ENCODE measurements at regions not wholly inside any gene's neighbourhood (a gene's known extent, or its start where the extent isn't known, plus 50 kb on each side); places are given as distances from the start of the nearest gene placed in this dataset.

- Histone ChIP-seq H3K9ac (replicated peaks in 1 of 4; ENCODE audit: extremely low read depth in 1 of 4, low read depth in 3 of 4, low read length in 3 of 4) (no peak overlapping the region), H3K79me2 (ENCODE audit: control insufficient read depth in 1 of 2, insufficient read depth in 2 of 2, low read length in 2 of 2) (no peaks in the 10 kb centered on the region), H3K4ac (replicated peaks; ENCODE audit: insufficient read length, low read depth, low read length) (no peak overlapping the region), H3K23me2 (ENCODE audit: low read depth, low read length) (no peaks in the 10 kb centered on the region), H3K4me2 (ENCODE audit: insufficient read depth in 1 of 2, low read depth in 2 of 2, low read length in 2 of 2) (no peak overlapping the region), H2BK12ac (ENCODE audit: low read depth, low read length) (no peak overlapping the region), H3K79me1 (ENCODE audit: low read depth, low read length) (no peaks in the 10 kb centered on the region), H3K27me3 (replicated peaks in 1 of 4; ENCODE audit: control insufficient read depth in 3 of 4, extremely low read depth in 1 of 4, insufficient read depth in 3 of 4, low read length in 3 of 4) (no peaks in the 10 kb centered on the region), H3K27ac (ENCODE audit: low read depth, low read length) (no peak overlapping the region), H3K4me3 (ENCODE audit: extremely low read depth in 1 of 4, insufficient read depth in 2 of 4, low read depth in 3 of 4, low read length in 4 of 4) (no peak overlapping the region), H3K36me3 (ENCODE audit: control insufficient read depth in 2 of 4, insufficient read depth in 4 of 4, low read length in 3 of 4) (no peaks in the 10 kb centered on the region), H2AFZ (ENCODE audit: low read length) (no peak overlapping the region), H3K23ac (ENCODE audit: insufficient read length) (no peak overlapping the region), H2BK5ac (ENCODE audit: low read depth, low read length) (no peak overlapping the region), H3K9me3 (ENCODE audit: insufficient read depth in 2 of 2, low read depth in 1 of 2, low read length in 1 of 2) (no peaks in the 10 kb centered on the region), H3K14ac (ENCODE audit: insufficient read length) (no peak overlapping the region), H2AK5ac (ENCODE audit: low read depth, low read length) (no peak overlapping the region), H2BK15ac (ENCODE audit: low read length) (no peak overlapping the region), H4K91ac (replicated peaks; ENCODE audit: insufficient read length, low read length) (no peak overlapping the region), H2BK120ac (replicated peaks; ENCODE audit: low read depth, low read length) (no peak overlapping the region), H2BK20ac (ENCODE audit: low read length) (no peak overlapping the region), H4K5ac (ENCODE audit: insufficient read length, low read depth, low read length) (no peak overlapping the region), H3K4me1 (replicated peaks in 1 of 4; ENCODE audit: control insufficient read depth in 3 of 4, insufficient read depth in 4 of 4, low read length in 3 of 4) (no peaks in the 10 kb centered on the region), H3K18ac (ENCODE audit: extremely low read depth, low read length) (no peak overlapping the region), H4K20me1 (replicated peaks in 1 of 2; ENCODE audit: control insufficient read depth in 1 of 2, insufficient read depth in 2 of 2, low read length in 2 of 2) (no peaks in the 10 kb centered on the region), H3K56ac (replicated peaks; ENCODE audit: insufficient read length, low read depth, low read length) (no peak overlapping the region), H4K8ac (ENCODE audit: extremely low read depth, insufficient read depth, low read length) (no peak overlapping the region)
- DNase-seq (ENCODE audit: low read depth in 1 of 2, low spot score in 2 of 2) (no peak), FAIRE-seq (no peak)
- ChIA-PET CTCF (ENCODE audit: partially characterized antibody) (interaction anchor here (1.0 to 1.3 kb wide), 2 partner anchors 11 to 226 kb away, joined by 3 to 4 read pairs; no protein-coding TSS in a partner anchor), POLR2A (ENCODE audit: partially characterized antibody) (no interaction called here)
- TF ChIP-seq TBP (IDR thresholded peaks at IDR 0.05; ENCODE audit: low read depth, low read length) (no peak), EZH2 (IDR thresholded peaks at IDR 0.05; ENCODE audit: low read depth, low read length, severe bottlenecking) (no peak), EP300 (IDR thresholded peaks at IDR 0.05; ENCODE audit: borderline replicate concordance in 1 of 2, low read depth in 2 of 2, low read length in 2 of 2) (no peak), GTF2F1 (IDR thresholded peaks at IDR 0.05; ENCODE audit: borderline replicate concordance, low read depth, low read length) (no peak), KDM1A (IDR thresholded peaks at IDR 0.05; ENCODE audit: borderline replicate concordance, low read length) (no peak)
- 87% methylated on average over 3 of the region's 3 CpGs; no CpG with 5 or more reads in 1 of the 2 experiments for WGBS, 2 experiments (ENCODE audit: extremely low coverage in 1 of 2, insufficient coverage in 1 of 2, insufficient read length in 1 of 2, insufficient replicate concordance in 2 of 2, low coverage in 1 of 2, low lambda C conversion rate in 2 of 2, missing lambda C conversion rate in 1 of 2)
Measured at GRCh38 chr10:81403451-81403850, 471.5 kb upstream of the NRG3 start.
